GM21825 (cell line): ENCODE measurements at regions not wholly inside any gene's neighbourhood (a gene's known extent, or its start where the extent isn't known, plus 50 kb on each side); places are given as distances from the start of the nearest gene placed in this dataset.
"Not testable (repeated sequence)": the region's sequence is repeated elsewhere in the genome, so short reads cannot be mapped to it uniquely, and the experiment has no call there.

Experiments
- ATAC-seq: cut with Tn5 transposase; IDR thresholded peaks from one replicate; pipeline ENCODE4 v1.9.1; 2021; ENCODE audit warnings: mild to moderate bottlenecking, moderate library complexity; ENCODE audit not compliant: unreplicated experiment

GRCh38 chr12:83432176-83432719 is 745.5 kb downstream of the TMTC2 start:
- ATAC-seq: no peak

GRCh38 chr12:83427586-83428136 is 741.0 kb downstream of the TMTC2 start:
- ATAC-seq: not testable (repeated sequence)

GRCh38 chr12:83414981-83415380 is 728.3 kb downstream of the TMTC2 start:
- no peak for ATAC-seq

GRCh38 chr12:83408851-83409250 is 722.1 kb downstream of the TMTC2 start:
- ATAC-seq: no peak

GRCh38 chr12:83408146-83408545 is 721.4 kb downstream of the TMTC2 start:
- ATAC-seq: no peak

- ATAC-seq: no peak
Measured at GRCh38 chr12:83404521-83404920, 717.8 kb downstream of the TMTC2 start.

GRCh38 chr12:83390186-83390585 is 703.5 kb downstream of the TMTC2 start:
- no peak for ATAC-seq

GRCh38 chr12:83389237-83389996 is 702.7 kb downstream of the TMTC2 start:
- ATAC-seq: no peak

GRCh38 chr12:83388551-83388950 is 701.8 kb downstream of the TMTC2 start:
- no peak for ATAC-seq

- ATAC-seq: no peak
Measured at GRCh38 chr12:83386527-83387264, 700.0 kb downstream of the TMTC2 start.

GRCh38 chr12:83378186-83378727 is 691.6 kb downstream of the TMTC2 start:
- ATAC-seq: no peak

- ATAC-seq: no peak
Measured at GRCh38 chr12:83365317-83365716, 678.6 kb downstream of the TMTC2 start.

- ATAC-seq: no peak
Measured at GRCh38 chr12:83361475-83361874, 674.8 kb downstream of the TMTC2 start.

- no peak for ATAC-seq
Measured at GRCh38 chr12:83361071-83361470, 674.4 kb downstream of the TMTC2 start.

- ATAC-seq: no peak
Measured at GRCh38 chr12:83349907-83350611, 663.4 kb downstream of the TMTC2 start.

- ATAC-seq: no peak
Measured at GRCh38 chr12:83346333-83346732, 659.6 kb downstream of the TMTC2 start.

GRCh38 chr12:83343767-83344166 is 657.1 kb downstream of the TMTC2 start:
- no peak for ATAC-seq

GRCh38 chr12:83335748-83336147 is 649.0 kb downstream of the TMTC2 start:
- ATAC-seq: no peak

GRCh38 chr12:83326666-83327065 is 640.0 kb downstream of the TMTC2 start:
- ATAC-seq: no peak

- no peak for ATAC-seq
Measured at GRCh38 chr12:83323866-83324265, 637.2 kb downstream of the TMTC2 start.

- ATAC-seq: no peak
Measured at GRCh38 chr12:83322809-83323208, 636.1 kb downstream of the TMTC2 start.
